H1 (cell line): ENCODE measurements at regions not wholly inside any gene's neighbourhood (a gene's known extent, or its start where the extent isn't known, plus 50 kb on each side); places are given as distances from the start of the nearest gene placed in this dataset.

ENCODE experiments used
- CTCF ChIA-PET: fragments of 300-600 bp; sonication (Branson Sonifier 250); formaldehyde crosslinking; loops from one replicate; lab custom pipeline; 2021; ENCODE audit not compliant: partially characterized antibody; lab: Charles Lee
- POLR2A ChIA-PET: fragments of 300-600 bp; sonication (Branson Sonifier 250); formaldehyde crosslinking; loops from one replicate; lab custom pipeline; 2021; ENCODE audit warnings: inconsistent platforms; ENCODE audit not compliant: partially characterized antibody; lab: Charles Lee
- DNase-seq, 2 experiments: peaks; one replicate each; pipeline versions ENCODE4 v3.0.0 to v3.0.0-alpha.2; 2010 to 2022; ENCODE audit warnings: low spot score in 2 of 2, low read depth in 1 of 2, mixed read lengths in 1 of 2
- FAIRE-seq: peaks from 2 replicates; lab custom pipeline; 2011; peaks lifted over from hg19 to GRCh38; lab: Jason Lieb, UNC
- H2AFZ ChIP-seq: 2 replicates; pipeline ENCODE4 v1.8.1; 2012; ENCODE audit warnings: low read length, inconsistent platforms
- H2AK5ac ChIP-seq: 2 replicates; pipeline ENCODE4 v1.6.1; 2013; ENCODE audit warnings: low read depth, low read length
- H2BK120ac ChIP-seq: replicated peaks from 2 replicates; pipeline ENCODE3; 2013; ENCODE audit warnings: low read depth, low read length, inconsistent platforms
- H2BK12ac ChIP-seq: 2 replicates; pipeline ENCODE4 v1.6.1; 2013; ENCODE audit warnings: low read depth, low read length
- H2BK15ac ChIP-seq: 2 replicates; pipeline ENCODE4 v1.6.1; 2013; ENCODE audit warnings: low read length
- H2BK20ac ChIP-seq: 2 replicates; pipeline ENCODE4 v1.6.1; 2013; ENCODE audit warnings: low read length
- H2BK5ac ChIP-seq: 2 replicates; pipeline ENCODE4 v1.6.1; 2013; ENCODE audit warnings: low read depth, low read length
- H3K14ac ChIP-seq: 2 replicates; pipeline ENCODE4 v1.6.1; 2013; ENCODE audit warnings: inconsistent platforms; ENCODE audit not compliant: insufficient read length
- H3K18ac ChIP-seq: 2 replicates; pipeline ENCODE4 v1.6.1; 2013; ENCODE audit warnings: low read length; ENCODE audit errors: extremely low read depth
- H3K23ac ChIP-seq: 2 replicates; pipeline ENCODE4 v1.6.1; 2013; ENCODE audit warnings: inconsistent platforms; ENCODE audit not compliant: insufficient read length
- H3K23me2 ChIP-seq: 2 replicates; pipeline ENCODE4 v1.6.1; 2013; ENCODE audit warnings: low read depth, low read length
- H3K27ac ChIP-seq: 2 replicates; pipeline ENCODE4 v1.6.1; 2011; ENCODE audit warnings: low read depth, low read length, inconsistent platforms
- H3K27me3 ChIP-seq, 4 experiments: replicated peaks in 1 of 4; 1 replicate in 1 of 4; 2 replicates in 3 of 4; pipeline versions ENCODE4 v1.6.1 to v1.8.1; 2011 to 2013; ENCODE audit warnings: low read length in 3 of 4, mild to moderate bottlenecking in 3 of 4, inconsistent platforms in 2 of 4, mixed read lengths in 2 of 4, moderate library complexity in 1 of 4; ENCODE audit not compliant: control insufficient read depth in 3 of 4, insufficient read depth in 3 of 4; ENCODE audit errors: extremely low read depth in 1 of 4
- H3K36me3 ChIP-seq, 4 experiments: 2 replicates each; pipeline versions ENCODE4 v1.6.1 to v1.8.1; 2011 to 2013; ENCODE audit warnings: mild to moderate bottlenecking in 4 of 4, low read length in 3 of 4, moderate library complexity in 2 of 4, control low read depth in 1 of 4, inconsistent platforms in 1 of 4; ENCODE audit not compliant: insufficient read depth in 4 of 4, control insufficient read depth in 2 of 4
- H3K4ac ChIP-seq: replicated peaks from 2 replicates; pipeline ENCODE3; 2013; ENCODE audit warnings: low read length, low read depth, mixed read lengths, inconsistent platforms; ENCODE audit not compliant: insufficient read length
- H3K4me1 ChIP-seq, 4 experiments: replicated peaks in 1 of 4; 1 replicate in 1 of 4; 2 replicates in 3 of 4; pipeline versions ENCODE4 v1.6.1 to v1.8.1; 2011 to 2013; ENCODE audit warnings: low read length in 3 of 4, inconsistent platforms in 2 of 4, mixed read lengths in 1 of 4; ENCODE audit not compliant: insufficient read depth in 4 of 4, control insufficient read depth in 3 of 4
- H3K4me2 ChIP-seq, 2 experiments: 2 replicates each; pipeline versions ENCODE4 v1.6.1 to v1.8.1; 2011 to 2013; ENCODE audit warnings: low read depth in 2 of 2, low read length in 2 of 2, control low read depth in 1 of 2, inconsistent platforms in 1 of 2, mild to moderate bottlenecking in 1 of 2; ENCODE audit not compliant: insufficient read depth in 1 of 2
- H3K4me3 ChIP-seq, 4 experiments: fragments of 200-600, 300-600 bp in 1 of 4; sonication (generic), shearing (Covaris generic), sonication (Bioruptor Twin) in 1 of 4; 2 replicates each; pipeline versions ENCODE4 v1.5.1 to v1.8.1; 2011 to 2016; ENCODE audit warnings: low read length in 4 of 4, low read depth in 3 of 4, control low read depth in 2 of 4, inconsistent platforms in 2 of 4, mild to moderate bottlenecking in 2 of 4, mixed read lengths in 1 of 4, moderate library complexity in 1 of 4; ENCODE audit not compliant: insufficient read depth in 2 of 4; ENCODE audit errors: extremely low read depth in 1 of 4
- H3K56ac ChIP-seq: replicated peaks from 2 replicates; pipeline ENCODE3; 2013; ENCODE audit warnings: low read depth, mild to moderate bottlenecking, mixed read lengths, low read length, inconsistent platforms; ENCODE audit not compliant: insufficient read length
- H3K79me1 ChIP-seq: 2 replicates; pipeline ENCODE4 v1.6.1; 2013; ENCODE audit warnings: low read depth, low read length, control low read depth
- H3K79me2 ChIP-seq, 2 experiments: 2 replicates each; pipeline versions ENCODE4 v1.6.1 to v1.8.1; 2012 to 2013; ENCODE audit warnings: low read length in 2 of 2, mild to moderate bottlenecking in 2 of 2, inconsistent platforms in 1 of 2; ENCODE audit not compliant: insufficient read depth in 2 of 2, control insufficient read depth in 1 of 2
- H3K9ac ChIP-seq, 4 experiments: replicated peaks in 1 of 4; 1 replicate in 1 of 4; 2 replicates in 3 of 4; pipeline versions ENCODE4 v1.6.1 to v1.8.1; 2011 to 2013; ENCODE audit warnings: low read depth in 3 of 4, low read length in 3 of 4, control low read depth in 2 of 4, mild to moderate bottlenecking in 2 of 4, moderate library complexity in 2 of 4, inconsistent platforms in 1 of 4; ENCODE audit errors: extremely low read depth in 1 of 4
- H3K9me3 ChIP-seq, 2 experiments: 2 replicates each; pipeline versions ENCODE4 v1.6.1 to v1.8.1; 2012 to 2013; ENCODE audit warnings: mild to moderate bottlenecking in 2 of 2, moderate library complexity in 2 of 2, control low read depth in 1 of 2, inconsistent platforms in 1 of 2, low read depth in 1 of 2, low read length in 1 of 2, mixed read lengths in 1 of 2; ENCODE audit not compliant: insufficient read depth in 2 of 2
- H4K20me1 ChIP-seq, 2 experiments: replicated peaks in 1 of 2; 2 replicates each; pipeline versions ENCODE3 to v1.8.1; 2011 to 2013; ENCODE audit warnings: inconsistent platforms in 2 of 2, low read length in 2 of 2, mild to moderate bottlenecking in 1 of 2; ENCODE audit not compliant: insufficient read depth in 2 of 2, control insufficient read depth in 1 of 2
- H4K5ac ChIP-seq: 2 replicates; pipeline ENCODE4 v1.6.1; 2013; ENCODE audit warnings: low read length, low read depth, mixed read lengths, inconsistent platforms; ENCODE audit not compliant: insufficient read length
- H4K8ac ChIP-seq: 2 replicates; pipeline ENCODE4 v1.8.0; 2013; ENCODE audit warnings: mild to moderate bottlenecking, moderate library complexity, low read length, inconsistent platforms; ENCODE audit not compliant: insufficient read depth; ENCODE audit errors: extremely low read depth
- H4K91ac ChIP-seq: replicated peaks from 2 replicates; pipeline ENCODE3; 2013; ENCODE audit warnings: low read length, mixed read lengths, inconsistent platforms; ENCODE audit not compliant: insufficient read length
- JUND ChIP-seq: IDR thresholded peaks from 2 replicates; pipeline ENCODE4 v1.6.1; 2011; ENCODE audit warnings: mild to moderate bottlenecking, improper control_type of control experiment, low read length
- WGBS, 2 experiments: shearing (Covaris generic) in 1 of 2; methylation state at CpG; one replicate each; pipeline versions ENCODE4 v1.1.6 to v1.1.7; 2013 to 2015; ENCODE audit warnings: low lambda C conversion rate in 2 of 2, mixed read lengths in 2 of 2, inconsistent platforms in 1 of 2, low coverage in 1 of 2, missing lambda C conversion rate in 1 of 2; ENCODE audit not compliant: insufficient replicate concordance in 2 of 2, insufficient coverage in 1 of 2, insufficient read length in 1 of 2; ENCODE audit errors: extremely low coverage in 1 of 2, missing lambda C conversion rate in 1 of 2; 5-methylcytosine and 5-hydroxymethylcytosine counted together

DNA sequence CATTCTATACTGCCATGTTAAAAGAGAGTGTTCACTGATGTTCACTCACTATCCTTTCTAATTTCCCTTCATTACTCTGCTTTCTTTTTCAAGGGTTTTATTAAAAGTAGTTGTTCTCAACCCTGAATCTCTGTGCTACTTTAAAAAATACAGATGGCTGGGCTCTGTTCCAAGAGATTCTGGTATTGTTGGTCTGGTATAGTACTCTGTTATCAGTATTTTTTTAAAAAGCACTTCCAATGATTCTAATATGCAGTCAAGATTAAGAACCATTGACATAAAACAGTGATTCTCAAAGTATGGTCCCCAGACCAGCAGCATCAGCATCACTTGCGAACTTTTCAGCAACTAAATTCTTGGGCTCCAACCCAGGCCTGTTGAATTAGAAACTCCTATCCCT is 77.0 kb upstream of the STARD4 start:
- Histone ChIP-seq H2BK5ac (no peak overlapping the region), H3K4me3 (no peak overlapping the region), H4K20me1 (no peaks in the 10 kb centered on the region), H3K14ac (no peak overlapping the region), H3K27ac (no peak overlapping the region), H3K4me2 (no peak overlapping the region), H3K36me3 (no peaks in the 10 kb centered on the region), H2AK5ac (no peak overlapping the region), H3K18ac (no peak overlapping the region), H3K9me3 (no peaks in the 10 kb centered on the region), H2BK15ac (no peak overlapping the region), H2BK120ac (no peak overlapping the region), H4K8ac (no peak overlapping the region), H3K4ac (no peak overlapping the region), H2BK20ac (no peak overlapping the region), H3K4me1 (no peaks in the 10 kb centered on the region), H4K5ac (no peak overlapping the region), H3K23ac (no peak overlapping the region), H3K79me2 (no peaks in the 10 kb centered on the region), H3K27me3 (no peaks in the 10 kb centered on the region), H2AFZ (no peak overlapping the region), H3K79me1 (no peaks in the 10 kb centered on the region), H3K56ac (no peak overlapping the region), H4K91ac (no peak overlapping the region), H3K9ac (no peak overlapping the region), H2BK12ac (no peak overlapping the region), H3K23me2 (no peaks in the 10 kb centered on the region)
- ChIA-PET POLR2A (no interaction called here), CTCF (no interaction called here)
- 86% methylated on average over 1 of the region's 1 CpG; no CpG with 5 or more reads in 1 of the 2 experiments for WGBS, 2 experiments
- no peak for DNase-seq
- no peak for FAIRE-seq
- TF ChIP-seq JUND: no peak
